ENCODE measurements at regions not wholly inside any gene's neighbourhood (a gene's known extent, or its start where the extent isn't known, plus 50 kb on each side); places are given as distances from the start of the nearest gene placed in this dataset.
"Not testable (repeated sequence)": the region's sequence is repeated elsewhere in the genome, so short reads cannot be mapped to it uniquely, and the experiment has no call there.

DNA sequence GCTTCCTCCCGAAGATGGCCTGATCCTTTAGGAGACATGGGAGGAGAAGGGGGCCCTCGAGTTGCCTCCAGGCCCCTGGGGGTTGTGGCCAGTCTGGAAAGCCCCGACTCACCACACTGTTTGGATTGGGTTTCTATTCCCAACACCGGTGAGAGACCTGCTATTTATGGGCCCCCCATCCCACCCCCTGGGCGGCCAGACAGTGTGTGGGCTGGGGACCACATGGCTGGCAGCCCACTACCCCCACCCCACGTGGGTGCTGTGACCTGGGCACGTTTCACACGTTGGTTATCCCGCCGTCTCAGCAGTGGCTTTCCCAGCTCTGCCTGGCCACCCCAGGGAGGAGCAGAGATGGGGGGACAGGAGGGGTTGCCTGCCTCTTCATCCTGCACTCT, 116.1 kb downstream of the VEGFA start:
- DNase-seq (ENCODE audit: low spot score) = no peak

DNA sequence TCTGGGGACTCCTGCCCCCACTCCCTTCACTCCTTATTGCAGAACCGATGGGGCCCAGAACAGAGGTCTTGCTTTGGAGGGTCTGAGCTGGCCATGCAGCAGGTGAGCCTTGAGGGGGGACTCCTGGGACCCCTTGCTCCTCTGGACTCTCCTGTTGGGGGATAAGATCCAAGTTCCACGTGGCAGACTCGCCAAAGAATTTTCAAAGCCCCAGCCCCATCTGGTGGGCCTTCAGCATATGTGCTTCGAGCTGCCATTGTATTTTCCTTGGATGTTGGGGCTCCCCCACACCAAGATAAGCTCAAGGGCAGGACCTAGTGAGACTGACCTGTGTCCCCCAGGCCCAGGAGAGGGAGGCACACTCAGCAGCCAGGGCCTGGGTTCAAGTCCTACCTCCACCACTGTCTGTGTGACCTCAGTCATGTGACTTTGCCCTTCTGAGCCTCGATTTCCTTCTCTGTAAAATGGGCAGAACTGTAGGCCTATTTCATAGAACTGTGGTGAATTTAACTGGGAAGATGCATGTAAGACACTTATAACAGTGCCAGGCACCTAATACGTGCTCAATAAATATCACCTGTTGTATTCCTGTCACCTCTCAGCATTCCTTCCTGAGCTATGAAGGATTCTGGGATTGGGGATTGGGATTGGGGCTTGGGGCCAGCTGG, 115.5 kb downstream of the VEGFA start:
- DNase-seq (ENCODE audit: low spot score) = no peak

DNA sequence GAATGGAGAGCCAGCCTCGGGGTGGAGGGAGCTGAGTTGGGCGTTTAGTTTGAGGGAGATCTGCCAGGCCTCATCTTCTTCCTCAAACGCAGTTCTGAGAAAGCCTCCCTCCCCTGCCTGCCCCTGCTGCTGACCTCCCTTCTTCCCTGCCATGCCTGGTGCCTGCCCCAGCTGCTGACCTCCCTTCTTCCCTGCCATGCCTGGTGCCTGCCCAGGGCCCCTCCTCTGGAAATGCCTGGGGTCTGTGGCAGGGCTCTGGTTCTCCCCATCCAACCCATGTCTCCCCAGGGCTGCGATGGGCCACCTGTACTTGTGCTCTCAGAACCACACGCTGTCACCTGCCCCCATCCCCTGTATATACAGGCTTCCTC, 114.6 kb downstream of the VEGFA start:
- no peak for DNase-seq (ENCODE audit: low spot score)

DNA sequence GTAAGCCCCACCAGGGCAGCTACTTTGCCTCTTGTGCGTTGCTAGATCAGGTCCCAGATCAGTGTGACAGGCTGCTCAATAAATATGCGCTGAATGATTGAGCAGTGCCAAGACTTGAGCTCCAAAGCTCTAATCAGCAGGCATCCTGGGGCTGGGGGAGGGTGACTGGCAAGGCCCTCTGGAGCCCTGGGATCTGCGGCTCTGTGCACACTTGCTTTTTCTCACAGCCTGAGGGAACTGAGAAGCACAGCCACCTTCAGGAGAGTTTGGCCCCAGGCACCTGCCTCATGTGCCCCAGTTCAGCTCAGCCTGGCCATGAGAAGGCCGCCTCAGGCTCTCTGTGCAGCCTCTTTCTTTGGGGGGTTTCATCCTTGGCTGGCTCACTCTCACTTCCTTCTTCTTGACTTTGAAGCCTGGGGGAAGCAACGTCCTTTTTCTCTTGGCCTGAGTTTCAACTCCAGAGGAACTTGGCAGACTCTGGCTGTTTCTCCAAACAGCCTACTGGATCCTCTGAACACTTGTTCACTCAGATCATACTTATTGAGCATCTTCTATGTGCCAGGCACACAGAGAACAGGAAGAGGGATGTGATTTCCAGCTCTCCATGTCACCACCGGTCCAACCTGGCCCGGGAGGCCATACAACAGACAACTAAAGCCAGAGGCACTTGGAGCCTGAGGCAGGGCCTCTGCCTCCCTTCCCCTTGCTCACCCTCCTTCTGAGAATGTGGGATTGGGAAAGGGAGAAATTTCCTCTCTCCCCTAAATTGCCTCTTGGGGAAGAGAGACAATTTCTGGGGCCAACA, 114.0 kb downstream of the VEGFA start:
- no peak for DNase-seq (ENCODE audit: low spot score)

DNA sequence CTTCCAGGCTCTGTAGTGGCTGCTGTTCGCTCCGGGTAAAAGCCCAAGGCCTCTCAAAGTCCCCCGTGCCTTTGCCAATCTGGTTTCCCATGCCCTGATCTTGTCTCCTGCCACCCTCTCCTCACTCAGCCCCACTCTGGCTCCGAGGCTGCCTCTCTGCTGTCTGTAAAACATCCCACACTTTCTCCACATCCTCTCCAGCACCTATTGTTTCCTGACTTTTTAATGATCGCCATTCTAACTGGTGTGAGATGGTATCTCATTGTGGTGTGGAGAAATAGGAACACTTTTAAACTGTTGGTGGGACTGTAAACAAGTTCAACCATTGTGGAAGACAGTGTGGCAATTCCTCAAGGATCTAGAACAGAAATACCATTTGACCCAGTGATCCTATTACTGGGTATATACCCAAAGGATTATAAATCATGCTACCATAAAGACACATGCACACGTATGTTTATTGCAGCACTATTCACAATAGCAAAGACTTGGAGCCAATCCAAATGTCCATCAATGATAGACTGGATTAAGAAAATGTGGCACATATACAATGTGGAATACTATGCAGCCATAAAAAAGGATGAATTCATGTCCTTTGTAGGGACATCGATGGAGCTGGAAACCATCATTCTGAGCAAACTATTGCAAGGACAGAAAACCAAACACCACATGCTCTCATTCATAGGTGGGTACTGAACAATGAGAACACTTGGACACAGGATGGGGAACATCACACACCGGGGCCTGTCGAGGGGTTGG, 112.9 kb downstream of the VEGFA start:
- DNase-seq (ENCODE audit: low spot score) = not testable (repeated sequence)

DNA sequence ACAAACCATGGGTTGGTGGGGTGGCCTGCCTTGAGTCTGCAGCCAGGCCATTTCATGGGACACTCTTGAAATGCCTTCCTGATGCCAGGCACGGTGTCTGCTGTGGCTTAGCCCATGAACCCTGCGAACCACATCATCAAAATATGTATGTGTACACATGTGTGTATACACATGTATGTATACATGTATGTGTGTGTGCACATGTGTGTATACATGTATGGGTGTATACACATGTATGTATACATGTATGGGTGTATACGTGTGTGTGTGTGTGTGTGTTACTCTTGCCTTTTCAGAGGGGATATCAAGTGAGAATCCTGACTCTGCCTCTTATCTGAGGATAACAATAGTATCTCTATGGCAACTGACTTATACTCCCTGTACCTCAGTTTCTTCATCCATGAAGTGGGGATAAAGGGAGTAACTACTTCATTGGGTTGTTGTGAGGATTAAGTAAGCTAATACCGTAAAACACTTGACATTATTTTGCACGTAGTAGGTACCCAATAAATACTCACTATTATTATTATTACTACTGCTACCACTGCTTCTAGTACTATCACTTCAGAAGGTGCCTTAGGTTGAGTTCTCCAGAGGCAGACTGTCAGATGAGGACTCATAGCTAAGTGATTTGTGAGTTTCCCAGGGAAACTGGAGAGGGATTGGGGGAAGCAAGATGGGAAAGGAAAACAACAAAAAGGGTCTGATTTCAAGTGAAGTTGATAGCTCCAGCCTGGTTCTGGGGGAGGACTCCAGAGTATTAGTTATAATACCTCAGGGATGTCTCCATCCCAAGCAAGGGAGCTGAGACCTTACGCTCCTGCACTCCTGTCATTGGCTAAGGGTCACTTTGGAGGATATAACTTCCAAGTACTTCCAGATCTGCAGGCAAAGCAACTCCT, 110.5 kb downstream of the VEGFA start:
- no peak for DNase-seq (ENCODE audit: low spot score)

DNA sequence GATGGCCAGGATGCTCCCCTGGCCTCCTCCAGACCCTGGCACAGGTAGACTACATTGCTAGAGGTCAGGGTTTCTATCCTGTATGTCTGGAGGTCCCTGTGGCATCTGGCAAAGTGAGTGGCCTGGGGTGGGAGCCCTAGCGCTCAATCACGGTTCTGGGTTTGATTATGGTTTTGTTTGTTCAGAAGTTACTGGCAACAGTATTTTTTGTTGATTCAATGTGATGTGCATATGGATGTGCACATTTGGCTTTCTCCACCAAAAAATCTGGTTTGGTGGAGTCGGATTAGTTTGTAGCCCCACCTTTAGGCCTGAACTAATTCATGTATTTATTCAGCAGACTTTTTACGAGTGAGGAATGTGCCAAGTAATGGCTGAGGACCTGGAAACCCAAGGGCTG, 109.7 kb downstream of the VEGFA start:
- DNase-seq (ENCODE audit: low spot score) = no peak

DNA sequence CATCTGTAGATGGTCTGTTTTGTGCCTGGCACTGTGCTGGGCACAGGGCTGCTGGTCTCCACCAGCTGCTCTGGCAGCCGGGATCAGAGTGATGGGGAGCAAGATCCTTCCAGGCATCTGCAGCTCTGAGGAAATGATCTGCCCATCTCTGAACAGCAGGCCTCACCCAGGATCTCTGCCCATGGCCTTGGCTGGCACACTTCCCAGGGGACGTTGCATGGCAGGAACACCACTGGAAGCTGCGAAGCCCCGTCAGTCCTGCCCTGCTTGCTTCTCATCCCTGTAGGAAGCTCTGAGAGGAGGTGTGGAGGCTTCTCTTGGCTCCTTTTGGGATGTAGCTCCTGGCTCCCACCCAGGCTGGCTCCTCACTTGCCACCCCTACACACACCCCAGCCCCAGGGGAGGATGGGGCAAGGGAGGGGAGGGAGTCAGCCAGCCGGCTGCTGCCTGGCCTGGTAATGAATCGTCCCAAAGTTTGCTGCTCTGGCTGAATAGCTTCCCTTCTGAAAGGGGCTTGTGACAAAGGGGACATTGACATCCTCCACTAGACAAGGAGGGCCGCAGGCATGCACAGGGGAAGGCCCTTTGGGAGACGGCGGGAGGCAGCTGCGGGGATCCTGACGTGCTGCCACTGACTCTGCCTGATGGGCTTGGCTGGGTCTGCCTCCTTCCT, 108.9 kb downstream of the VEGFA start:
- DNase-seq (ENCODE audit: low spot score) = no peak

DNA sequence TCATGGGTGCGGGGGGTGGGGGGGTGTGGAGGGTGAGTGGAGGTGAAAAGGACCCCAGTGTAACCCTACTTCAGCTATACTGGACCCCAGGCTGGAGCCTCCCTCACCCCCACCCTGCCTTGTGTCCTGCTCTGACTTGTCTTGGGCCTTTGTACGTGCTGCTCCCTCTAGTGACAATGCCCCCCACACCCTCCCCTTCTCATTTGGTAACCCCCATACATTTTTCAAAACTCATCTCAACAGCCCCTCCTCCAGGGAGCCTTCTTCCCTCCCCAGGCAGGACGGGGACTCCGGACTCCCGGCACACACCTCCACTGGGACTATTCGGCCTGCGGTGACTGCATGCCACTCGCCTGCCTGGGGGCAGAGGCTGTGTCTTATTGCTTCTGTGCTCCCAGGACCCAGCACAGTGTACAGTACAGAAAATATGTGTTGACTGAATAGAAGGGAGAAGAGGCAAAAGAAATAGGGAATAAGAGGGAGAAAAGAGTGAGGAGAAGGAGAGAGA, 108.2 kb downstream of the VEGFA start:
- no peak for DNase-seq (ENCODE audit: low spot score)

DNA sequence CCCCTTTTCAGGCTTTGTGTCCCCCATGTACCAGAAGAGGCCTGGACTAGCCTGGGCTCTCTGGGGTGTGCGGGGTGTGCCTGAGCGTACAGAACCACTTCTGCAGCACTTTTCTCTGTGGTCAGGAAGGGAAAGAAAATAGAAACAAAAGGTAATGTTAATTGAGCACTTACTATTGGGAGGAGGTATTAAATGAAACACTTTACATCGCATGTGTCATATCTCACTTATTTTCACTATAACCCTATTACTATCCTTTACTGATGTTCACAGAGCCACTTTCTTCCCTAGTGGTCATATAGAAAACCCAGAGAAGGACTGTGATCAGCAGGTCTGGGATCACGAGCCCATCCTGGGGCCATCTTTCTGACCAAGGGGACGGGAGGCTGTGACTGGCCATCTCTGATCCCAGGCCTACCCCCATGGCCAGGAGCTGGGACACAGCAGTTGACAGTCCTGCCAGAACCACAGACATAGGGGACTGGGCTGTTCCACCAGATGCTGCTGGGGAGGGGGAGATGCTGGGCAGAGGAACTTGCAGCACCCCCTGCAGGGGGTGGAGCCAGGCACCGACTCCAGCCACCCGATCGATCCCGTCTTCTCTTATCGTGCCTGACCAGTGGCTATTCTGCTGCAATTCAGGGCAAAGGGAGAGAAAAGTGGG, 107.6 kb downstream of the VEGFA start:
- no peak for DNase-seq (ENCODE audit: low spot score)

DNA sequence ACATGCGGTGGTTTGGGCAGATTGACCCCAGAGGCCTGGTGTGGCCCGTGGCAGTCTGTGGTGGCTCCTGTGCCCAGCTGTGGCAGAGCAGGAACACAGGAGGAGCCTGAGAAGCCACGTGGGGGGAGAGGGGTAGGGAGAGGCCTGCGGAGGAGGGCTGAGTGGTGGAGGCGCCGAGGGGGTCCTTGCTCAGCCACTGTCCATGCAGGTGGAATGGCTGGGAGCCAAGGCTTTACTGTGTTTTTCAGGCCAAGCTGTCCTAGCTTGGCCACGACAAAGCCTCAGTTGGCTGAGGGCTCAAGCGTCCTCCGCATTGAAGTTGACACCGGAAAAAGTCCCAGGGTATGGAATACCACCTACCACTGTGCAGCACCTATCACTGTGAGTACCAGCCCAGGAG, 107.0 kb downstream of the VEGFA start:
- no peak for DNase-seq (ENCODE audit: low spot score)

DNA sequence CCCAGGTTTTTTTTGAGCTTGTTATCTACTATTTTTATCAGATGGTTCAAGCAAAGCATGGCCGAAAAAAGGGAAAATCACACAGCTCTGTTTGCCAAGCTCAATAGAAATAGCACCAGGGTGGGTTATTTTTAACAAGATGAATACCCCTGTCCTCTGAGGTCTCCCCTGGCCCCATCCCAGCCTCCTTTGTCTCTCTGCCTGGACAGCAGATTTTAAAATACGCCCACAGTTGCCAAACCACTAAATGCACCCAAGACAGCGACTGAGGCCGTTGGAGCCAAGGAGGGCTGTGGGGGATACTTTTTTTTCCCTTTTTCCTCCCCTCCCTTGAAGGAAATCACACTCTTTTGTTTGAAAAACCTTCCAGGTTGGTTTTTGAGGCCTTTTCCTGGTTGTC, 106.6 kb downstream of the VEGFA start:
- DNase-seq (ENCODE audit: low spot score) = no peak

DNA sequence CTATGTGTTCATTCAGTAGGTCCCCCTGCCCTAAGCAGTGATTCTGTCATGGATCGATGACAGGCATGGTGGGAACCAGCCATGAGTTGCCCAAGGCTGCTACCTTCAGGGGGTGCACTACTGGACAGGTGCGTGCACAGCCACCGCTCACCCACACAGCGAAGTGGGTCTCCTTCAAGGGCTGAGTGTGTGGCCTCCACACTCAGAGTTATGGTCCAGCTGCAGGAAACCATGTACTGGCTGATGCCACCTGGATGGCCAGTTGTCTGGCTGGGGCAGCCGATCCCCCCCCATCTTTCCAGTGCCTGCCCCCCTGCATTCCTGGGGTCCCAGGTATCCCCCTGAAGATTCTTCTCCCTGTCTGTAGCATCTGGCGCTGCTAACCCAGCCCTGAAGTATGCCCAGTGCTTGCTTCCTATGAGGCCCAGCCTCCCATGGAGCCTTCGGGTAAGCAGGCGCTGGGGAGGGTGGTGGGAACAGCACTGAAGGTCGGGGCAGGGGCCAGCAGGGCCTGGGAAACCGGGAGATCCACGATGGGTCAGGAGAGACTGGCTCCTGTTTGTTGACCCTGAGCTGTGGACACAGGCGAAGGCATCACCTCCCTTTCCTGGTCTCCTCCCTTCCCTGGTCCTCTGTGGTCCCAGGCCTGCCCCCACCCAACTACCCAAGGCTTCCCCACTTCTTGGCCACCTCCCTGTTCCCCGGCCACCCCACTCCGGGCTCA, 106.0 kb downstream of the VEGFA start:
- no peak for DNase-seq (ENCODE audit: low spot score)

DNA sequence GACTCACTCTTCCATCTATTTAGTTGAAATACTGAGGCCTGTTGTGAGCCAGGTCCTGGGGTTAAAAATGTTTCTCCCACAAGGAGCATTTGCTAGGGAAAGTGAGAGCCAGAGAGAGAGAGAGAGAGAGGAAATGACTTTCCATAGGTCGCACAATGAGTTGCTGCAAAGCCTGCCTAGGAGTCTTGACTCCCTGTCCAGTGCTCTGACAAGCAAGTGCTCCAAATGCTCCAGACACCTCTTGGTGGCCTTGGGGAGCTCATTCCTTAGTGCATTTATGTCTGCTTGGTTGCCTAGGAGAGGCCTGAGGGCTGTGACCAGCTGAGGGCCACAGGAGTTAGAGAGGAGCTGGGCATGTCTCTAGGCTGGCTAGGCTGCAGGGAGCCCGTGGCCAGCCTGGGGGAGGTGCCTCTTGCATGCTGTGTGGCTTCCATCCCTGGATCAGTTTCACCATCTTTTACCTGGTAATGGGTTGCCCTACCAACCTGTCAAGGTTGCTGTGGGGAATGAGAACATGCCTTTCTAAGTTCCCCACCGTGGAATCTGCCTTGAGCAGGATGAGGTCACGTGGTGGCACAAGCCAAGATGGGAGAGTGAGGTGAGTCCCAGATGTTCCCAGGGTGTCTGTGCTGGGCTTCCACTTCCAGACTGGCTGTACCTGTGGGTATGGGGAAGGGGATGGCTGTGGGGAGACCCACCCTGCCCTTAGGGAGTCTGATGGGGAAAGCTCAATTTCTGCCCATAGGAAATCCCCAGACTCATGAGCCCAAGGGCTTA, 105.0 kb downstream of the VEGFA start:
- no peak for DNase-seq (ENCODE audit: low spot score)

DNA sequence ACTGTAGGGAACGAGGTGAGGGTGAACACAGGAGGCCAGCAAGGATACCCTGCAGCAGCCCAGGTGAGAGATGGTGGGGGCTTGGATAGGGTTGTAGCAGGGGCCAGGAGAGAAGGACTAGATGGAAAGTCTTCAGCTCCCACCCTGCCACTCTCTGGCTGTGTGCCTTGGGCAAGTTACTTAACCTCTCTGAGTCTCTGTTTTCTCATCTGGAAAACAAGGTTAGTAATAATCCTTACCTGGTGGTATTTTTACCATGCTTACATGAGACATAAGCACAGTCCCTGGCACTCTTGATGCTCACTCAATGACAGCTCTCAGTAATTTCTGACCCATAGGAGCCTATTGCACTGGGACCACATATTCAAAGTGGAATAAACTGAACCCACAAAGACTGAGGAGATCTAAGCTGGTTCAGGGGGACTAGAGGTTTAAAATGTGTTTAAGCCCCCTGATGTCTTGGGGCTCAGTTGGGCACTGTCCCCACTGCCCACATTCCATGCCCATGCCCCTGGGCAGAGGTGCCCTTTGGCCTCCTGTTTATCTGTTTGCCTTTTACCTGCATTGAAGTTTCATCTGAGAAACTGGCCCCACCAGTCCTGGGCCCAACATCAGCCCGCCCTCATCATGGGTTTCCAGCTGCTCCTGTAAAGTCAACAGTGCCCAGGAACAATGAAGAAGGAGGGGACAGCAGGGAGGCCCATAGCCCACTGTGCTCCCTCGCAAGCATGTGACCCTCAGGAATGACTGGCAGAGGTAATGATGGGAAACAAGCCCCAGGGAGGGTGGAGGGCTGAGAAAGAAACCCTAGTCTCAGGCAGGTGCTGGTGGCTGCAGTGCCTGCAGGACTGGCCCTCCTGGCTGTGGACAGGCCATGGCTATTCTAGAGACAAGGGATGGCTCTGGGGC, 104.0 kb downstream of the VEGFA start:
- DNase-seq (ENCODE audit: low spot score) = no peak

DNA sequence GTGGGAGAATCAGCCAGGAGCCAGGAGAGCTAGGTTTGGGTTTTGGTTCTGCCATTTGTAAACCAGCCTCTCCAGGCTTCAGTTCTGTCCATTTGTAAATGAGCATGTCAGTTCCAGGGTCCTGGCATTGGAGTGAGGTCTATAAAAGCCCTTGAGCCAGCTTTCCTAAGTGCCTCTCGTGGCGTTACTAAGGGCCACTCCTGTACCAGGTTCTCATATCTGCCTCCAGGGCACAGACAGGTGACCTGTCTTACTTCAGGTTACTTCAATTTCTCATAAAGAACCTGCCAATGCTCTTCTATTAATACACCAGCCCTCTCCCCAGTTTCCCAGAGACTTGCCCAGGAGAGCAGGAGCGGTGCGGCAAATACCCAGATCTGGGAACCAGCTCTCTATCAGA, 101.9 kb downstream of the VEGFA start:
- no peak for DNase-seq (ENCODE audit: low spot score)

DNA sequence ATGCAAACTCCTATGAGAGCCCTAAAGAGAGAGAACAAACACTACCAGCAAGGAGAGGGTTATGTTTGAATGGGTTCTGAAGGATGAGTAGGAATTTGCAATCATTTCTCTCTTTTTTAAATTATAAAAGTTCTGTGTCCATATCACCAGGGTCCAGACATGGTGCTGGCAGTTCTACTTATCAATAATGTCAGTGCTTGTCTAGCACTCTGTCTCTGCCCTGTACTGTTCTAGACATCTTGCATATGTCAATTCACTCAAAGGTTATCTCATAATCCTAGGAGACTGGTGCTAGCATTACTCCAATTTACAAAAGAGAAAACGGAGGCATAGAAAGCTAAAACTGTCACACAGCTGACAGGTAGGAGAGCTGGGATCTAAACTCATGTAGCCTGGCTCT, 101.3 kb downstream of the VEGFA start:
- DNase-seq (ENCODE audit: low spot score) = no peak

DNA sequence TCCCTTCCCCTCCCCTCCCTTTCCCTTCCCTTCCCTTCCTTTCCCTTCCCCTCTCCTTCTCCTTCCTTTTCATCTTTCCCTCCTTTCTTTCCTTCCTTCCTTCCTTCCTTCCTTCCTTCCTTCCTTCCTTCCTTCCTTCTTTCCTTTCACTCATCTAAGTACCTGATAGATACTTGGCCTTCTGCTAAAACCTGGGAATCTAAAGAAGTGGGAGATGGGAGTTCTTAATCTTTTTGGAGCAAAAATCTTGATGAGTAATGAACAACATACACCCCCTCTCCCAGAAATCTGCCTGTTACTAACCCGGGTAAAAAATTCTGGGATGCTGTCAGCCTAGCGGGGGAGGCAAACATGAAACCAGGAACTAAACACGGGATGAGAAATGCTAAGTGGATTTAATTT, 100.7 kb downstream of the VEGFA start:
- no peak for DNase-seq (ENCODE audit: low spot score)
